KG1 (cell line): ENCODE measurements at regions not wholly inside any gene's neighbourhood (a gene's known extent, or its start where the extent isn't known, plus 50 kb on each side); places are given as distances from the start of the nearest gene placed in this dataset.
"Not testable (repeated sequence)": the region's sequence is repeated elsewhere in the genome, so short reads cannot be mapped to it uniquely, and the experiment has no call there.

Source experiments
- DNase-seq: peaks from one replicate; lab custom pipeline; 2025; lab: John Stamatoyannopoulos, UW

GRCh38 chr3:107220538-107220937 is 156.7 kb upstream of the CCDC54 start:
- no peak for DNase-seq

GRCh38 chr3:107221856-107222255 is 155.4 kb upstream of the CCDC54 start:
- no peak for DNase-seq

DNA sequence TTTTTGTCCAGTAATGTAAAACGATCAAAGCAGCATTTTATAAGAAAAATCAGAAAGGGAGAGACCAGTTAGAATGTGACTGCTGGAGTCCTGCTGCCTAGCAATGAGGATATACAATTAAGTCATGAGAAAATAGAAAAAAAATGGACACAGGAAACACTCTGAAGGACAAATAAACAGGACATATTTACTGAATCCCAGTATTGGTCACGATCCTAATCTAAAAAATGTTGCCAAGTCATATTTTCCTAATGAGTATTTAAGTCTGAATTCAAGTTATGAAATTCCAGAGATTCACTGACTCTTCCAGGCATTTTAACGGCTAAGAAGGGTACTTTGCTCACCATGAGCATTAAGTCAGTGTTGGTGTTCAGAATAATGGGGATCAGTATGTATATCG is 154.3 kb upstream of the CCDC54 start:
- DNase-seq = no peak

DNA sequence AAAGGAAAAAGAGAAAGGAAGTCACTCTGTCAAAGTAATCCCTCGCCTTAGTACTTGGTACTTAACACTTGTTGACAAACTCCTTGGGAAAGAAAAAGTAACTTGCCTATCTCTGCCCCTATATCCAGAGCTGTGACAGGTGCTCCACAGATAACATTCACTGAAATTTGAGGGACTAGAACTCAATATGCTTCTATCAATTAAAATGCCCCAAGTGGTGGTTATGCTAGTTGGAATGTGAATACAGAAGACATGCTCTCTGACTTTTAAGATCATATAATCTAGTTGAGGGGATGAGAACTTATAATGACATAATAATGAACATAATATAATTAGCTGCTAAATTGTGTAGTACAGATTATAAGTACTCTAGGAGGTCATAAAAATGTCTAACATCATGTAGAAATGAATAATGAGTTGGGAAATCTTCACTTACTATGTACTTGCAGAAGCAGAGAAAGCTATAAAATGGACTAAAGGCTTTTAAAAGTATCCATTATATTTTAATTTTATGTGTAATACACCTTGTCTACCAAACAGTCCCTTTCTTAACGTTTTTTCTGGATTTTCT is 153.1 kb upstream of the CCDC54 start:
- no peak for DNase-seq

DNA sequence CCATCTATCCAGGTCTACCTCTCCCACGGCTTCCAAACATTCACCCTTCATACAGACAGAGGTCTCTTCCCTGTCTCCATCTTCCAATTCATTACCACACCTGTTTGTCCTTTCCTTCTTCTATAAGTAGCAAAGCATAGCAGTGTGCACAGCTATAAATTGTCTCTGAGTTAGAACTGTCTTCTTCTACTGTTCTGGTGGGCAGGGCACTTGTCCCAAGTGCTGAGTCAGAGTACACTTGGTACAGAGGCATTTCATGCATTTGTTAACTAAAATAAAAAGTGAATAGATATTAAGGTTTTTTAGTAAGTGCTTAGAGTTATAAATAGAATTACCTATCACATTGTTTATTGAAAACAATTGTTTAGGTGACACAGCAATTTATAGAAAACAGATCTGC is 150.1 kb upstream of the CCDC54 start:
- no peak for DNase-seq

- not testable (repeated sequence) for DNase-seq
Measured at GRCh38 chr3:107233877-107234276, 143.4 kb upstream of the CCDC54 start.

- DNase-seq = no peak
Measured at GRCh38 chr3:107235193-107235927, 141.9 kb upstream of the CCDC54 start.

DNA sequence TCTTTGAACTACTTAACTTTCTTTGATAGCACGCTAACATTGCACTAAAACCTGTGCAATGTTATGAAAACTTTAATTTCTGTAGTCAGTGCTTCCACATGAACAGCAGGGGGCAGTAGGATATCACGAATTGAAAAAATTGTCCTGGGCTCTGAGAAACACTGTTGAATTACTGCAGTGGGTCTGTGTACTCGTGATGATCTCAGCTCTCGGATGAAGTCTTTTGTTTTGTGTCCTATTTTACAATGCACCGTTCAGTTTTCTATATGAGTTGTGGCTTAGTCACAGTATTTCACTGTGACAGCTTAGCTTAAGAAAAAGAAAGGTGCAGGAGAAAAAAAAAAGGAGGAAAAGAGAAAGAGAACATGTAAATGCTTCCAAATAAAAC is 141.3 kb upstream of the CCDC54 start:
- peak; percentile 77 for DNase-seq

DNA sequence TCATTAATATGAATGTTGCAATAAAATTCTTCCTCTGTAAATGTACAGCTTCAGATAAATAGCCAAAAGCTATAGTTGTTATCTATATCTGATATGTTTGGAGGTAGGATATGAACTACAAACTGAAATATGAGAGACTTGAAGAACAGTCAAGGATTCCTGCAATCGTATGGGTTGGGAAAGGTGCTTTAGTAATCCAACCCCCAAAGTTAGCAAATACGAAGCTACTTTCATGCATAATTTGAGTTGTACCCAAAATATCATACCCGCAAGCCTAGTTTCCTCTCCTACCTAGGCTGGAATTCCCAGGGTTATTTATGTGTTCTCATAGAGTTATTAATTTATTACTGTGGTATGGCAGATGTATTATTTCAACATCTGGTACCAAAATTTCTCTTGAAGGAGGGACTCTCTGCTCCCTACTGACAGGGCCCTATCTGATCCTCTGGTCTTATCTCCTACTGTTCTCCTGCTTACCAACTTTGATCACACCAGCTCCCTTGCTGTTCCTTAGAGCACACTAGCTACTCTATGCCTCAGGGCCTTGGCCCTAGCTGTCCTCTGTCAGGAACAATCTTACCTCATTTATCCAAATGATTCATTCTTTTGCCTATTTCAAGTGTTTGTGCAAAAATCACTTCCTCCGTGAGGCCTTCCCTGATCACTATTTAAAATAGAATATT is 140.4 kb upstream of the CCDC54 start:
- DNase-seq = no peak

GRCh38 chr3:107238787-107239186 is 138.5 kb upstream of the CCDC54 start:
- DNase-seq = no peak

GRCh38 chr3:107239703-107240102 is 137.5 kb upstream of the CCDC54 start:
- no peak for DNase-seq

GRCh38 chr3:107240183-107241091 is 136.8 kb upstream of the CCDC54 start:
- DNase-seq = peak; percentile 68

- DNase-seq = no peak
Measured at GRCh38 chr3:107241217-107241616, 136.0 kb upstream of the CCDC54 start.

DNA sequence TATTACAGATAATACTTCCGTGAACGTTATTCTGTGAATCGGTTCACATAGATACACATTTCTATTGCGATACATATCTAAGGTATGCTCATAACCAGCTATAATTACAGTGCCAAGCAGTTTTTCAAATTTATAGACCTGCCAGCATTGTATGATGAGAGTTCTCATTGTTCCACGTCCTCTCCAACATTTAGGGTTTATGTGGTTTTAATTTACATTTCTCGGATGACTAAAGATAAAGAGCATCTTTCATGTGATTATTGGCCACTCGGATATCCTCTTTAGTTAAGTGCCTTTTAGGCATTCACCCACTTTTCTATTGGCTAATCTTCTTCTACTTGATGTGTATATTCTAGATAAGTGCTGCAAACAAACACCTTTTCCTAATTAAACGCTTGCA is 134.7 kb upstream of the CCDC54 start:
- DNase-seq = no peak

DNA sequence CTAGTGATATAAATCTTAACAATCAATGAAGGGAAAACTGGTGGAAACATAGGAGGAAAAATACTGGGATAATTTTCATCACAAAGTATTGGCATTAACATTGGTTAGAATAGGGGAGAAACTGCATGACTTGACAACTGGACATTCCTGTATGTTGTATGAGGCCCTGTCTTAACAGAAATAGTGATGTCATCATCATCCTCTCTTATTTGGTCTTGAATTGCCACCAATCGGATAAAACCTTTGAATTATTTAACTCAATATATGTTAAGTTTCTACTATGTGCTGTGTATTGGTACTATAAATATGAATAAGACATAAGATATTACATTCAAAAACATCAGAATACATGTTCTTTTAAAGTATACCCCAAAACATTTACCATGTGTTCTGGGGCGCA is 130.1 kb upstream of the CCDC54 start:
- DNase-seq = no peak

DNA sequence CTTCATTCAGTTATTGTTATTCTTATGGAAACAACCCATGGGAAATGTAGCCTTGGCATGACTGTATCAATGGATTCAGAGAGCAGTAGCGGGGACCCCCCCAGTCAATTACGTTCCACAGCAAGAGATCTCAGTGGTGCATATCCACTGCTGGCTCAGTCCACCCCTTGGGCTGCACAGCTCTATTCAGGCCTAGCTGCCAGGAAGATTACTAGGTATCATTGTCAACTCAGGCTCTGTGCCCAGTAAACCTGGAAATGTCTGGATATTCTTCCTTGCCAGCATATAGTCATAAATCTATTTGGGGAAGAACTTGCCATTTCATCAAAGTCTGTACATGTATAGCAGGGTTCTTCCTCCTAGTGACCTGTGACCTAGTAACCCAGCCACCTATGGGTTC is 128.1 kb upstream of the CCDC54 start:
- no peak for DNase-seq

DNA sequence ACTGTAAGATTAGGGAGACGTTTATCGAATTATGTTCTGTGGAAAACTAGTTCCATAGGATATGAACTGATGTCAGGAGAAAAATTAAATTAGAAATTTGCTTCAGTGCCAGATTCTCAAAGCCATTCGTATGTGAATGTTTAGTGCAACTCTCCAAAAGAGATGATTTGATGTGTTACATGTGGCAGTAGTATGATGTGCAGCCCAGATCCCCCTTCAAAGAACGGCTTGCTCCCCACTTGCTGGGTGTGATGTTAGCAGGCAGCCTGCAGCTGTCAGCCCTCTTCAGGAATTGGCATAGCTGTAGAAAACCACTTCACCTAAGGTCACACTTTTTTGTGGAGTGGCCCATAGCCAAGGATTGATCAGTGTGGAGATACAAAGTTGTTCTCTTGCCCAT is 127.0 kb upstream of the CCDC54 start:
- DNase-seq = no peak

- no peak for DNase-seq
Measured at GRCh38 chr3:107251819-107252218, 125.4 kb upstream of the CCDC54 start.

DNA sequence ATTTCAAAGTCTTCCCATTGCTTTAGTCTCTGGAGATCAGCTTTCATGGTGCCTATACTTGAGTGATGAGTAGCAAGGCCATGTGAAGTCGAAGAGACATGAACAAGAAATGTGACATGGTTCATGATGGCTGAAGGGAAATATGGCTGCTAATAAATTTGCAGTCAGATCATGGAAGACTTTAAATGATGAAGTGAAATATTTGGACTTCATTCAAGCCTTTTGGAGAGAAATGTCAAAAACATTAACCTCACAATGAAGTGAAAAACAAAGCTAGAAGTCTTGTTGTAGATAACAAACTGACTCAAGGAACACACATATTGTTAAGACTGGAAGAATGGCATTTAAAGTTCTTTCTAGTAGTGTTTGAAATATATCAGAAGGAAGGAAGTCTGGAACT is 120.3 kb upstream of the CCDC54 start:
- no peak for DNase-seq

GRCh38 chr3:107258300-107258699 is 118.9 kb upstream of the CCDC54 start:
- DNase-seq = no peak

GRCh38 chr3:107260207-107260606 is 117.0 kb upstream of the CCDC54 start:
- DNase-seq = no peak

- no peak for DNase-seq
Measured at GRCh38 chr3:107263269-107264021, 113.8 kb upstream of the CCDC54 start.
